ENCODE measurements at regions not wholly inside any gene's neighbourhood (a gene's known extent, or its start where the extent isn't known, plus 50 kb on each side); places are given as distances from the start of the nearest gene placed in this dataset.
"Not testable (repeated sequence)": the region's sequence is repeated elsewhere in the genome, so short reads cannot be mapped to it uniquely, and the experiment has no call there.

DNA sequence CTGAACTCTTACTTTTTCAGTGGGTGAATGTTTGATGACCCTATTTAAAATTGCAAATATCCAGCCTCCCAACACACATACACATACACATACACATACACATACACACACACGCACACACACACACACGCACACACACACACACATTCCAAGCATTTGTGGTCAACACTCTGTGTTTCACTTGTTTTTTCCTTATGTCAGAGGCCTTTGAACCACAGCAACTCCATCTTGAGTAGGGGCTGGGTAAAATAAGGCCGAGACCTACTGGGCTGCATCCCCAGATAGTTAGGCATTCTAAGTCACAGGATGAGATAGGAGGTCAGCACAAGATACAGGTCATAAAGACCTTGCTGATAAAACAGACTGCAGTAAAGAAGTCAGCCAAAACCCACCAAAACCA is 56.6 kb upstream of the BDP1 start:
- TF ChIP-seq DNMT1 (CRISPR knock-in tag; IDR thresholded peaks at IDR 0.05); EZH2 (conservative IDR thresholded peaks at IDR 0.05; ENCODE audit: low read depth, low read length); SP1 (IDR thresholded peaks at IDR 0.05); SP1 (CRISPR knock-in tag; IDR thresholded peaks at IDR 0.05); FOXM1 (CRISPR knock-in tag; IDR thresholded peaks at IDR 0.05); ZNF777 (CRISPR knock-in tag; IDR thresholded peaks at IDR 0.05): not testable (repeated sequence)
- TF ChIP-seq, protein P1, sequence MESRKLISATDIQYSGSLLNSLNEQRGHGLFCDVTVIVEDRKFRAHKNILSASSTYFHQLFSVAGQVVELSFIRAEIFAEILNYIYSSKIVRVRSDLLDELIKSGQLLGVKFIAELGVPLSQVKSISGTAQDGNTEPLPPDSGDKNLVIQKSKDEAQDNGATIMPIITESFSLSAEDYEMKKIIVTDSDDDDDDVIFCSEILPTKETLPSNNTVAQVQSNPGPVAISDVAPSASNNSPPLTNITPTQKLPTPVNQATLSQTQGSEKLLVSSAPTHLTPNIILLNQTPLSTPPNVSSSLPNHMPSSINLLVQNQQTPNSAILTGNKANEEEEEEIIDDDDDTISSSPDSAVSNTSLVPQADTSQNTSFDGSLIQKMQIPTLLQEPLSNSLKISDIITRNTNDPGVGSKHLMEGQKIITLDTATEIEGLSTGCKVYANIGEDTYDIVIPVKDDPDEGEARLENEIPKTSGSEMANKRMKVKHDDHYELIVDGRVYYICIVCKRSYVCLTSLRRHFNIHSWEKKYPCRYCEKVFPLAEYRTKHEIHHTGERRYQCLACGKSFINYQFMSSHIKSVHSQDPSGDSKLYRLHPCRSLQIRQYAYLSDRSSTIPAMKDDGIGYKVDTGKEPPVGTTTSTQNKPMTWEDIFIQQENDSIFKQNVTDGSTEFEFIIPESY (CRISPR knock-in tag; IDR thresholded peaks at IDR 0.05): not testable (repeated sequence)

Measured in HepG2 (cell line).